AG10803 (cell line): ENCODE measurements at regions not wholly inside any gene's neighbourhood (a gene's known extent, or its start where the extent isn't known, plus 50 kb on each side); places are given as distances from the start of the nearest gene placed in this dataset.

Experiments
- DNase-seq: peaks from one replicate; pipeline ENCODE4 v3.0.0; 2010; ENCODE audit warnings: low read depth
- H3K4me3 ChIP-seq: 2 replicates; pipeline ENCODE4 v1.5.1; 2011; ENCODE audit warnings: mild to moderate bottlenecking, low read length, control low read depth
- TF ChIP-seq, protein P1 (sequence below): conservative IDR thresholded peaks from 2 replicates; pipeline ENCODE4 v1.5.1; 2011; ENCODE audit warnings: mild to moderate bottlenecking, low read length, control low read depth, inconsistent platforms

DNA sequence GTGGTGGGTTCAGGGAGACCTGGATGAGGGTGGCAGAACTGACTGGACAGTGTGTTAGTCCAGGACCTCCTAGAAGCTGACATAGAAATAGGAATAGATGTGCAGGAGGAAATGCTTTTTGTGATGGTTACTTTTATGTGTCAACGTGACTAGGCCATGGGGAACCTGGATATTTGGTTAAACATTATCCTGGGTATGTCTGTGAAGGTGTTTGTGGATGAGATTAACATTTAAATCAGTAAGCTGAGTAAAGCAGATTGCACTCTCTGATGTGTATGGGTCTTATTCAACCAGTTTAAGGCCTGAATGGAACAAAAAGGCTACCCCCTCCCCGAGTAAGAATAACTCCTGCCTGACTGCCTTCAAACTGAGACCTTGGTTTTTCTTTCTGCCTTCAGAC lies 219.3 kb downstream of the DHX35 start:
- no peak for DNase-seq
- H3K4me3 ChIP-seq = no peak overlapping the region
- TF ChIP-seq, protein P1, sequence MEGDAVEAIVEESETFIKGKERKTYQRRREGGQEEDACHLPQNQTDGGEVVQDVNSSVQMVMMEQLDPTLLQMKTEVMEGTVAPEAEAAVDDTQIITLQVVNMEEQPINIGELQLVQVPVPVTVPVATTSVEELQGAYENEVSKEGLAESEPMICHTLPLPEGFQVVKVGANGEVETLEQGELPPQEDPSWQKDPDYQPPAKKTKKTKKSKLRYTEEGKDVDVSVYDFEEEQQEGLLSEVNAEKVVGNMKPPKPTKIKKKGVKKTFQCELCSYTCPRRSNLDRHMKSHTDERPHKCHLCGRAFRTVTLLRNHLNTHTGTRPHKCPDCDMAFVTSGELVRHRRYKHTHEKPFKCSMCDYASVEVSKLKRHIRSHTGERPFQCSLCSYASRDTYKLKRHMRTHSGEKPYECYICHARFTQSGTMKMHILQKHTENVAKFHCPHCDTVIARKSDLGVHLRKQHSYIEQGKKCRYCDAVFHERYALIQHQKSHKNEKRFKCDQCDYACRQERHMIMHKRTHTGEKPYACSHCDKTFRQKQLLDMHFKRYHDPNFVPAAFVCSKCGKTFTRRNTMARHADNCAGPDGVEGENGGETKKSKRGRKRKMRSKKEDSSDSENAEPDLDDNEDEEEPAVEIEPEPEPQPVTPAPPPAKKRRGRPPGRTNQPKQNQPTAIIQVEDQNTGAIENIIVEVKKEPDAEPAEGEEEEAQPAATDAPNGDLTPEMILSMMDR = no peak

DNA sequence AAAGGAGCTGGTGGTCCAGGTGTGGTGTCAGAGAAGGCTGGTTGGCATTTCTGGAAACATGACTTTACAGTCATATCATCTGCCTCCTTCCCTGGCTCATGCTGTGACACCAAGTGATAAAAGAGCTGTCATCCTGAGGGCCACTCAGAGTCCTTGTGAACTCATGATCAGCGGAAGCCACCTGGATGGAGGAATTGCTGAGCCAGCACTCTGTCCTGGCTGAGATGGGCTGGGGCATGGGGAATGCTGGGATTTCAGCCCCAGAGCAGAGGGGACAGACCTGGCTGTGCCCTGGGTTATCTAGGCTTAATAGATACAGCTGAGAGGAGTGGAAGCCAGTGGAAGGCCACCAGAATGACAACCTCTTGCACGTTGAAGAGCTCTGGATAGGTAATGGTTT lies 214.3 kb downstream of the DHX35 start:
- TF ChIP-seq, protein P1 = no peak
- DNase-seq = no peak

DNA sequence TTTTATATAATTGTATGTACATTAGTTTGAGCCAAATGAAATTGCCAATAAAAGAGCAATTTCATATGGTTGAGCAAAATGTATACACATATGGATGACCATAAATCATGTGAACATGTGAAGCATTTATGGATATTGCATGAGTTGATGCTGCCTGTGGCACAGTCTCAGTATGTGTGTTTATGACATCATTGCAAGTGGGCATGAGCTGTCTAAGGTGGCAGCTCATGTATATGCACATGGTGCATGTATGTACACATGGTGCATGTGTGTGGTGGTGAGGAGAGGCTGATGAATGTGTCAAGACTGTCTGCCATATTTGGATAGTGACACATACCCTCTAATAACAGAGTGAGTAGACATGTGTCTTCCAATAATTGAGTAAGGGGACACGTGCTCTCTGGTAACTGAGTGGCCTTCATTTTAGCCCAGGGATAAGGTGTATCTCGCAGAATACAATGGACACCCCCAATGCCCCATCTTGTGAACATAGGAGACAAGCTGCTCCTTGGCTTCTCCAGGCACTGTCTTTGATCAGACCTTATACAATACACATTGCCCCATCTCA lies 208.8 kb downstream of the DHX35 start:
- DNase-seq = no peak
- H3K4me3 ChIP-seq = no peak overlapping the region
- TF ChIP-seq, protein P1 = no peak

More for the DNA sequence above, 214.3 kb downstream of the DHX35 start:
- H3K4me3 ChIP-seq = no peak overlapping the region

- TF ChIP-seq, protein P1 = no peak
- DNase-seq = no peak
- H3K4me3 ChIP-seq = no peak overlapping the region
Observed at GRCh38 chr20:39165099-39165498, 203.0 kb downstream of the DHX35 start.

- TF ChIP-seq, protein P1 = no peak
- no peak overlapping the region for H3K4me3 ChIP-seq
- DNase-seq = no peak
Observed at GRCh38 chr20:39164642-39165041, 202.5 kb downstream of the DHX35 start.

GRCh38 chr20:39163993-39164392 lies 201.8 kb downstream of the DHX35 start:
- no peak for DNase-seq
- TF ChIP-seq, protein P1 = no peak

GRCh38 chr20:39161900-39162299 lies 199.8 kb downstream of the DHX35 start:
- DNase-seq = no peak
- H3K4me3 ChIP-seq = no peak overlapping the region
- TF ChIP-seq, protein P1 = no peak

More at GRCh38 chr20:39163993-39164392, 201.8 kb downstream of the DHX35 start:
- H3K4me3 ChIP-seq = no peak overlapping the region
